ENCODE measurements at regions not wholly inside any gene's neighbourhood (a gene's known extent, or its start where the extent isn't known, plus 50 kb on each side); places are given as distances from the start of the nearest gene placed in this dataset.

DNA sequence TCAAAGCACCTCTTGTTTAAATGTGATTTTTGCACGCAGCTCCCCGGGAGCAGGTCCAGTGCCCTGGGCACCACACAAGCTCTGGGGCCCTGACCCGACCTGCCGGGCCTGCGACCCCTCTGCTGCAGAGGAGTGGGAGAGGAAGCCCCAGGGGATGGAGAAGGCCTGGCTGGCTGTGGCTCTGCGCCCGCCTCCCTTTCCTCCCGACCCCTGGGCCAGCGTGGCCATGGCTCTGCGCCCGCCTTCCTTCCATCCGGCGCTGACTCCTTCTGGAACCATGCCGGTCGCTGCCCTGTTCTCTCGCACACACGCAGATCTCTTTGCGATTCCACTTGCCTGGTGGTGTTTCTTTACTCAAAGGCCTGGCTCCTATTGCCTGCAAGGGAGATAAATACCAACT, 166.5 kb upstream of the SALL3 start:
- Histone ChIP-seq H3K27ac (no peak overlapping the region), H3K27me3 (peaks cover 6 to 61% (median 16%) of the 10 kb centered on the region in 3 donors), H3K4me3 (no peak overlapping the region), H3K36me3 (no peaks in the 10 kb centered on the region), H3K4me1 (no peaks in the 10 kb centered on the region), H3K9me3 (no peaks in the 10 kb centered on the region)
- DNase-seq: no peak
- TF ChIP-seq POLR2A (IDR thresholded peaks at IDR 0.05): no peak
- TF ChIP-seq POLR2AphosphoS5 (IDR thresholded peaks at IDR 0.05): no peak
- no peak for TF ChIP-seq EP300 (IDR thresholded peaks at IDR 0.05)
- TF ChIP-seq, protein P1, sequence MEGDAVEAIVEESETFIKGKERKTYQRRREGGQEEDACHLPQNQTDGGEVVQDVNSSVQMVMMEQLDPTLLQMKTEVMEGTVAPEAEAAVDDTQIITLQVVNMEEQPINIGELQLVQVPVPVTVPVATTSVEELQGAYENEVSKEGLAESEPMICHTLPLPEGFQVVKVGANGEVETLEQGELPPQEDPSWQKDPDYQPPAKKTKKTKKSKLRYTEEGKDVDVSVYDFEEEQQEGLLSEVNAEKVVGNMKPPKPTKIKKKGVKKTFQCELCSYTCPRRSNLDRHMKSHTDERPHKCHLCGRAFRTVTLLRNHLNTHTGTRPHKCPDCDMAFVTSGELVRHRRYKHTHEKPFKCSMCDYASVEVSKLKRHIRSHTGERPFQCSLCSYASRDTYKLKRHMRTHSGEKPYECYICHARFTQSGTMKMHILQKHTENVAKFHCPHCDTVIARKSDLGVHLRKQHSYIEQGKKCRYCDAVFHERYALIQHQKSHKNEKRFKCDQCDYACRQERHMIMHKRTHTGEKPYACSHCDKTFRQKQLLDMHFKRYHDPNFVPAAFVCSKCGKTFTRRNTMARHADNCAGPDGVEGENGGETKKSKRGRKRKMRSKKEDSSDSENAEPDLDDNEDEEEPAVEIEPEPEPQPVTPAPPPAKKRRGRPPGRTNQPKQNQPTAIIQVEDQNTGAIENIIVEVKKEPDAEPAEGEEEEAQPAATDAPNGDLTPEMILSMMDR (IDR thresholded peaks at IDR 0.05): no peak
- intact Hi-C loops (cut with DNase I; ENCODE audit: low total_unique reads): loop anchor here (5.0 kb wide), 1 partner anchor 51 kb away; no protein-coding TSS in a partner anchor
- 73 to 81% (median 77%) methylated on average over 18 of the region's 18 CpGs for WGBS, 5 donors

DNA sequence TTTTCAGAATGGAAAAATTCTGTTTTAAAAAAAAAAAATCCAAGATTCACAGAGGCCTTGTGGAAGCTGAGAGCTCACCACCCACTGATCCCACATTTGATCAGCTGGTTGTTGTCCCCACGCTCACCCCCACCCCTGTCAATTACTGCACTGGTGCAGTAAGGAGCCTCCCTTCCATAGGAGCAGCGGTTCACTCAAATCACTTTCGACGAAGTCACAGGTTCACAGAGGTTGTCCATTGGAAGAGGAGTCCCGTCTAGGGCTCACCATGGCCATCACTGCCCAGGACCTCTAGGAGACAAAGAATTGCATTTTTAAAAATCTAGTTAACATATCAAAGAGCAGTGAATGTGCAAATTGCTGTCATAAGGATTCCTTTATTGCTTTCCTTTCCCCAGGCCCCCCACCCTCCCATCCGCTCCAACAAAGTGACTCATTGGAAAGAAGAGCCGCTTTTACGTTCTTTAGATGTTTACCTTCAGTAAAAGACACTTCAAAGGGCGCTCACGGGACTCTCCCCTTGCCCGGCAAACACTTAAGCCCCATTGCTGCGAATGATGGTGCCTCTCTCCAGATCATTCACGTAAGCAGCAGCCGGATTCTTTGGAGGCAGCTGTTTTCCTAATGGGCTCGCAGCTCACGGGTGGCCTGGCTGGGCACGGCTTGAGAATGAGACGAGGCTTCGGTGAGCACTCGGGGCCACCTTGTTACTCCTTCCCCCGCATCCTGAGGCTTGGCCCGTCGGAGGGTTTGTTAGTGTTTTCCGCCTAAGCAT, 165.5 kb upstream of the SALL3 start:
- intact Hi-C loops (cut with DNase I; ENCODE audit: low total_unique reads): loop anchor here (5.0 kb wide), 1 partner anchor 52 kb away; no protein-coding TSS in a partner anchor
- no peaks in the 10 kb centered on the region for H3K9me3 ChIP-seq
- H3K36me3 ChIP-seq: no peaks in the 10 kb centered on the region
- H3K4me3 ChIP-seq: no peak overlapping the region
- H3K27me3 ChIP-seq: peaks cover 6 to 69% (median 16%) of the 10 kb centered on the region in 3 donors
- TF ChIP-seq POLR2AphosphoS5 (IDR thresholded peaks at IDR 0.05) (no peak), EP300 (IDR thresholded peaks at IDR 0.05) (no peak), POLR2A (IDR thresholded peaks at IDR 0.05) (no peak)
- TF ChIP-seq, protein P1 (IDR thresholded peaks at IDR 0.05): no peak
- H3K4me1 ChIP-seq: no peaks in the 10 kb centered on the region
- peak in 1 of 2 donors; percentile 9 for DNase-seq
- no peak overlapping the region for H3K27ac ChIP-seq
- 28 to 38% (median 34%) methylated on average over 24 of the region's 24 CpGs for WGBS, 5 donors

DNA sequence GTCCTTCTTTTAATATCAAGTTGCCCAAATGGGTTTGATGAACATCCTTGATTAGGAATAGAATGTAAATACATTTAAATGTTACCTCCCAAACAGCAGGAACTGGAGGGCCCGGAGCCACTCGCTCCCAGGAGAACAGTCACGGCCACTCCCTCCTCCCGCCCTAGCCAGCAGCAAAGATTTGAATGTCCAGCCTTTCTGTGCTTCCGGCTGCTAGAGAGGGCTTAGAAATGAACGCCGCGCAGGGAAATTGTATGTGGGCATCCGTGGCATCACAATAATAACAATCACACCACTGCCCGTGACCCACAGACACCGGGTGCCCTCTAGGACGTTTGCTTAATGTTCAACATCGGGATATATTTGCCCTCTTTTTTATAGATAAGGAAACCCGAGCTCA, 164.9 kb upstream of the SALL3 start:
- peaks cover 6 to 76% (median 16%) of the 10 kb centered on the region in 3 donors for H3K27me3 ChIP-seq
- no peak overlapping the region for H3K27ac ChIP-seq
- H3K36me3 ChIP-seq: no peaks in the 10 kb centered on the region
- no peak for TF ChIP-seq POLR2AphosphoS5 (IDR thresholded peaks at IDR 0.05)
- no peak for TF ChIP-seq POLR2A (IDR thresholded peaks at IDR 0.05)
- TF ChIP-seq, protein P1 (IDR thresholded peaks at IDR 0.05): no peak
- TF ChIP-seq EP300 (IDR thresholded peaks at IDR 0.05): no peak
- intact Hi-C loops (cut with DNase I; ENCODE audit: low total_unique reads): loop anchor here (5.0 kb wide), 1 partner anchor 52 kb away; no protein-coding TSS in a partner anchor
- 18 to 45% (median 29%) methylated on average over 14 of the region's 14 CpGs for WGBS, 5 donors
- no peaks in the 10 kb centered on the region for H3K4me1 ChIP-seq
- no peak overlapping the region for H3K4me3 ChIP-seq
- no peak for DNase-seq
- H3K9me3 ChIP-seq: no peaks in the 10 kb centered on the region

DNA sequence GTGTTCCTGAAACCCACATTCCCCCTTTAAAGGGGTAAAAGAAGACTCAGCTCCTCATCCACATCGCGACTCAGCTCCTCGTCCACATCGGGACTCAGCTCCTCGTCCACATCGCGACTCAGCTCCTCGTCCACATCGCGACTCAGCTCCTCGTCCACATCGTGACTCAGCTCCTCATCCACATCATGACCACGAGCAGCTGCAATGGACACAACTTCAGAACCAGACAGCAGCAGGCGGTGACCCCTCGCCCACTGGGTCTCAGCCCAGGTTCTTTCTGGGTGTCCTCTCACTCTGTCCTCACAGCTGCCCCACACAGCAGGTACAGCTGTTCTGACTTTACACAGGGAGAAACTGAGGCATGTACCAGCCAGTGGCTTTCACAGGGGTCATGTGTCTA, 163.5 kb upstream of the SALL3 start:
- H3K9me3 ChIP-seq: no peaks in the 10 kb centered on the region
- H3K27me3 ChIP-seq: peaks cover 6 to 86% (median 18%) of the 10 kb centered on the region in 3 donors
- intact Hi-C loops (cut with DNase I; ENCODE audit: low total_unique reads): no loop called here
- DNase-seq: no peak
- H3K4me1 ChIP-seq: no peaks in the 10 kb centered on the region
- no peak for TF ChIP-seq POLR2AphosphoS5 (IDR thresholded peaks at IDR 0.05)
- TF ChIP-seq EP300 (IDR thresholded peaks at IDR 0.05): no peak
- TF ChIP-seq POLR2A (IDR thresholded peaks at IDR 0.05): no peak
- TF ChIP-seq, protein P1 (IDR thresholded peaks at IDR 0.05): no peak
- H3K36me3 ChIP-seq: no peaks in the 10 kb centered on the region
- H3K27ac ChIP-seq: no peak overlapping the region
- 88 to 92% (median 89%) methylated on average over 15 of the region's 15 CpGs for WGBS, 5 donors
- no peak overlapping the region for H3K4me3 ChIP-seq
